GM04504 (cell line): ENCODE measurements at regions not wholly inside any gene's neighbourhood (a gene's known extent, or its start where the extent isn't known, plus 50 kb on each side); places are given as distances from the start of the nearest gene placed in this dataset.

Experiments
- DNase-seq: peaks from one replicate; pipeline ENCODE4 v3.0.0-alpha.2; 2012; ENCODE audit warnings: low read depth

GRCh38 chr12:4106621-4107020, 166.9 kb upstream of the CCND2 start:
- DNase-seq = no peak

DNA sequence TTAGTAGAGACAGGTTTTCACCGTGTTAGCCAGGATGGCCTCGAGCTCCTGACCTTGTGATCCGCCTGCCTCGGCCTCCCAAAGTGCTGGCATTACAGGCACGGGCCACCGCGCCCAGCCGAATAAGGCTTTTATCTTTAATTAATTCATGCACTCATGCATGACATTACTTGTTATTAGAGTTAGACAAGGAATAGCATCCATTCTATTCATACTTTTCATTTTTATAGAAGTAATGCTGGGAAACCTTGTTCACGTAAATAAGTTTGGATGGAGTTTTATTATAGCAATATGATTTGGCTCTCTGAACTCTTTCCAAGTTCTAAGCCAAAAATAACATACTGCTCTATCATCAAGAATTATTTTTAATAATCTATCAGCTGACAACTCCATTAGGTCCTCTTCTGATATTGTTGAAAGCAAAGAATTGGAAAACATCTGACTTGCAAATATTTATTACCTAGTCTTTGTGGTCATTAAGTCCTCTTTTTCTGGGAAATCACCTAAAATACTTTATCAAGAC, 168.8 kb upstream of the CCND2 start:
- no peak for DNase-seq

GRCh38 chr12:4099276-4099675, 174.3 kb upstream of the CCND2 start:
- DNase-seq = no peak

GRCh38 chr12:4091016-4091743, 182.4 kb upstream of the CCND2 start:
- DNase-seq = no peak

- no peak for DNase-seq
Observed at GRCh38 chr12:4089956-4090355, 183.6 kb upstream of the CCND2 start.

DNA sequence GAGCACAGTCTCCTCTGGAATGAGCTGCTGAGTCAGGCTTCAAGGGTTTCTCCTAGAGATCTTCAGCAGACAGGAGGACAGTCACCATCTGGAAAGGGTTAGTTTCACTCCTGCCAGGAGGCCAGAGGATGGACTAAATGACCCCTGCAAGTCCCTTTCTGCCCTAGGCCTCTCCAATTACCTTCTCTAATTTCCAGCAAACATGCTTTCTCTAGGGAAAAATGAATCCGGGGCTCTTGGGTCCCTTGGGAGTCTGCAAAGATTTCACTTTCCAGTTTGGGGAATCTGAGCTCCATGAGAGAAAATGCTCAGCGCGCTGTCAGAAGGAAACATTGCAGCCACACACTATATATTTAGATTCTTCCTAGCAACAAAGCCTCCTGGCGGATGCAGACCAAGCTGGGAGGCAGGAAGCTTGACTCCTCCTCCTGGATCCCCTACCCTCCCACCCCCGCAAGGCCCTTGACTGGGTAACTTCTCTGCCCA, 184.4 kb upstream of the CCND2 start:
- no peak for DNase-seq

- DNase-seq = no peak
Observed at GRCh38 chr12:4088451-4088850, 185.1 kb upstream of the CCND2 start.

- DNase-seq = no peak
Observed at GRCh38 chr12:4086481-4086880, 187.1 kb upstream of the CCND2 start.

DNA sequence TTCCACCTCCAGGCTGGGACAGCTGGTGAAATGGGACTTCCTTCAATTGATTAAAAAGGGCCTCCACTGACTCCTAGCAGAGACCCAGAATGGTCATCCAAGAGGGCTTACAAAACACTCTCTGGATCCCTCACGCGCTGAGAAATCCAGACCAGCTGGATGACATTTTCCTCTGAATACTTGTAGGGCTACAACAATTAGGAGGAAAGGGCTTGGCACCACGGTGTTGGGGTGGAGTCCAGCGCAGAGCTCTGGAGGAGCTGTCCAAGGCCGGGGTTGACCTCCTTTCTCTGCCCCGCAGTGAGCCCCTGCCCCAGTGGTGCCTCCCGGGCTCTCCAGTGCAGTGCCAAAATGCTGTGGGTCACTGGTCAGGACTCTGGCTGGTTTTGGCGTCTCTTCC, 189.0 kb upstream of the CCND2 start:
- DNase-seq = no peak

DNA sequence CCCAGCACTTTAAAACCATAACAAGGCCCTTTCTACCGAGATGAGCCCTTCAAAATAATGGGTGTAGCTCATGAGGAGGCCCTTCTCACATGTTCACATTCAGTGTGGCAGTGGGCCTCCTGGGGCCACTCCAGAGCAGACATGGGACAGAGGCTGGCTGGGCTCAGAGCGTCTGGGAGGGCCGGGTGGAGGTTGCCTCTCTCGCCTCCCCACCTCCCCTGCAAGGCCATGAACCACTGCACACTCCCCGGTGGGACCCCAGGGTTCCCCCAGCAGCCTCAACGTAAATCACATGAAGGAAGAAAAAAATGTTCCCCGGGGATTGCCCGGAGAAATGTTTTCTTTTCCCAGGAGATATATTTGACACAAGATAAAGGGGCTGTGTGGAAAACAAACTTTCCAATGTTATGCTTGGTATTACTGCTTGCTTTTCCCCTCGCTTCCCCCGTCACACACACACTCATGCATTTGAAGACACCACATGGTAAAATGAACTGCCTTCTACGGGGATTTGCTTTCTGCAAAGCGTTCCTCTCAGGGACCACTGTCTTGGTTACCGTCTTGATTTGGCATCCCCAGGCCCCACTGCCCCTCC, 190.7 kb upstream of the CCND2 start:
- DNase-seq = no peak

DNA sequence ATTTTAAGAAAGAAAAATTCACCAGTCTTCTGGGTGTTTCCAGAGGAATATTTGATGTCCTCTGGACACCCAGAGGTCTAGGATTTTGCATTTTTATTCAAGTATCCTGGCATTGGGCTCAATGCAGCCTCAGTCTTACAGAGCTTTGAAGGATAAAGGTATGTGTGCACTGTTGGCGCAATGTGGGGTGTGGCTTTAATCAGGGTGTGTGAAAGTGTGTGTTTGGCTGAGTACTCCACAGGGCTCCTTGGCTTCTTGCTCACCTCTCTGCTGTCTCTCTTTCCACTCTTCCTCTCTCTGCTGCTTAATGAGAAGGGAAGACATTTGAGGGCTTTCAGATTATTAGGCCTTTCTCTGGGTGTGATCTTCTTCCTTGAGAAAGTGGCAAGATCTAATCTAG, 193.3 kb upstream of the CCND2 start:
- no peak for DNase-seq

- no peak for DNase-seq
Observed at GRCh38 chr12:4074129-4074528, 199.4 kb upstream of the CCND2 start.

DNA sequence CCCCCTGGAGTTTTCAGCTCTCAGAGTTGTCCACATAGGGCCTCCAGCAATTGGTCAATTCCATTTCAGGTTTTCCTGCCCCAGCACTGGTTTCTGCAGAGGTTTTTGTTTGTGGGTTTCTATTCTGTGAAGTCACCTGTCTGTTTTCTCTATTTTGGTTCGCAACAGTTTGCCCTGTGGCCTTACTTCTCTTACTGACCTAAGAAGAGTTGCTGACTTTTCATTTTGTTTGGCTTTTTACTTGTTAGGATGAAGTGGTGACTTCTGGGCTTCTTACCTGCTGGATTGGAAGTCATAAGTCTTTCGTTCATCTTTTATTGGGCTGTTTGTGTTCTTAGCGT, 196.4 kb upstream of the PARP11 start:
- no peak for DNase-seq

GRCh38 chr12:4068981-4069669, 195.9 kb upstream of the PARP11 start:
- no peak for DNase-seq

DNA sequence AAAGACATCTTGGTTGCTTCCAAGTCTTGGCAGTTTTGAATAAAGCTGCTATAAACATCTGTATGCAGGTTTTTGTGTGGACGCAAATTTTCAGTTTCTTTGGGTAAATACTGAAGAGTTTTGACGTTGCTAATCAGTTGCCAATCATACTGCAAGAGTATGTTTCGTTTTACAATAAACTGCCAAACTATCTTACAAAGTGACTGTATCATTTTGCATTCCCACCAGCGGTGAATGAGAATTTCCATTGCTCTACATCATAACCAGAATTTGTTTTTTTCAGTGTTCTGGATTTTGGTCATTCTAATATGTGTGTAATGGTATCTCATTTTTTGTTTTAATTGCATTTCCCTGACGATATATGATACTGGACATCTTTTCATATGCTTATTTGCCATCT, 190.8 kb upstream of the PARP11 start:
- DNase-seq = no peak

DNA sequence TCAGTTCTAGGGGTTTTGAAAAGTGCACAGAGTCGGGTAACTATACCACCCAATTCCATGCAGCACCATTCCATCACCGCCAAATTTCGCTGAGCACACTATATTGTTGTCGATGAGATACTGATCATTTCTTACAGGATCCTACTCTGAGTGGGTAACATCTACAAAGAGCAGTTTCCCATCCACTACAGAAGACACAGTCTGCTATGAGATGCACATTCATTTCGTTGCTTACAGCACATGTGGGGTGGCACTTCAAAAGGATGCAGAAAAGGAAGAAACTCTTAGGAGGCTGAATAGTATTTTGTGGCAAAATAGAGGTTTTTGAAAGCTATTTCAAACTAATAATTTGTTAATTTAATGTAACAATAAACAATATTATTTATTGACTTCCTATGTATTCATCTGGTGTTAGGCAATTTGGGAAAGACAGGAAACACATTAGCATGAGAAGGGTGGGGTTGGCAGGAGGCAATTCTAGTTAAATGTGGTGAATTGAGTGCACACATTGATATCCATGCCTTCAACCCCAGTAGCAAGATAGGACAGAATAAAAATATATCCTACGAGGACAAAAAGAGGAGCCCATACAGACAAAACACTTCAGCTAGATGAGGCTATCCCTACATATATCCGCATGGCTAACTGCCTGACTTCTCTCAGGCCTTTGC, 186.8 kb upstream of the PARP11 start:
- no peak for DNase-seq

GRCh38 chr12:4056910-4057845, 184.0 kb upstream of the PARP11 start:
- no peak for DNase-seq

DNA sequence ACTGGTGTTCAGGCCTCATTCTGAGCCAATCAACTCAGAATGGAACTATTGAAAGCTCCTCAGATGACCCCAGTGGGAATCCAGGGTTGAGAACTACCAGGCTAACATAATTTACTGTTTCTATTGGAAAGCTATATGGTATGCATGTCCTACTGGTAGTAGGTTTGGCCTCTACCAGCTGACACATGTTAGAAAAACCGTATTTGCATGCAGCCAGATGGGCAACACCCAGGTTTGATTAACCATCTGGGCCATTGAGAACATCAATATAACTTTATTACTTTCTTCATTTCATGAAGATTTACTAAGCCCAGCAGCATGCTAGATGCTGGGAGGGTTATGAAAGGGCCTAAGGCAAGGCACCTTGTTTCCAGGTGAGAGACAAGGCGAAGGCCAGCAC, 181.4 kb upstream of the PARP11 start:
- no peak for DNase-seq

DNA sequence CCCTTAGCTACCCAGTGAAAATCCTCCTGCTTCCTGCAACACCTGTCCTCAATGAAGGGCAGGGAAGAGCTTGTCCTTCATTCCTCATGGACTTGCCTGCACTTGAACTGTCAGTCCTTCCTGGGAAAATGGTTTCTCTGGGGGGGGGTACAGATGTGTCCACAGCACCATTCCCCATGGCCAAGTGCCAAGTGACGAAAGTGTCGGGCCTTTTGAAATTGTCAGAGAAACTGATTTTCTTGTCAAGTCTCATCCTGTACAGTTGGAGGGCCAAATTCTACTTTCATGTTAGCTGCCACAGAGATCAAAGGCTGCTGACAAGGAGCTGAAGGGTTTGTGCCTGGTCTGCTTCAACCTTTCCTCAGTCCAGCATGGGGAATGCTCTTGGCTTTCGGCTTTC, 179.5 kb upstream of the PARP11 start:
- DNase-seq = no peak

DNA sequence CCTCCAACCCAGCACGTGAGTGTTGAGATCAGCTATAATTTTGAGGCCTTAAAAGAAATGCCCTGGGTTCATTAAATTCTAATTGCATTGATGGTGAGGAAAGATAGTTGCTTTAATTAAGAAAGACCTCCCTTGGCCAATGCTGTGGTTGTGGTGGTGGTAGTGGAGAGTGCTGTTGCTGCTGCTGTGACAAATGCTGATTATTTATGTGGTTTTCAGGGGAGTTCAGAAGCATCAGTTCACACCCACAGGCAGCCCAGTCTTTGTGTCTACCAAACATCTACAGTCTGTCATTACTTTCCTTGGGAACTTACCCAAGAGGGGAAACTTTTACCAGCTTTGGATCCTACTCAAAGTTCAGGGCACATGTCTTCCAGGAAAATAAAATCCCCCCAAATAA, 178.4 kb upstream of the PARP11 start:
- DNase-seq = no peak

GRCh38 chr12:4050340-4050739, 177.1 kb upstream of the PARP11 start:
- no peak for DNase-seq
